MM.1S (cell line): ENCODE measurements at regions not wholly inside any gene's neighbourhood (a gene's known extent, or its start where the extent isn't known, plus 50 kb on each side); places are given as distances from the start of the nearest gene placed in this dataset.

Experiments
- CTCF ChIP-seq: fragments of 300-600 bp; sonication (generic); IDR thresholded peaks from 2 replicates; pipeline ENCODE4 v1.5.1; 2016; ENCODE audit warnings: antibody characterized with exemption, low read length, mixed read lengths
- EZH2 ChIP-seq: fragments of 300-600 bp; sonication (generic); optimal IDR thresholded peaks from 2 replicates; pipeline ENCODE3; 2017; ENCODE audit warnings: low read depth, mild to moderate bottlenecking, antibody characterized with exemption, low read length, mixed read lengths
- EZH2phosphoT487 ChIP-seq: fragments of 300-600 bp; sonication (generic); IDR thresholded peaks from 2 replicates; pipeline ENCODE4 v1.6.1; 2018; ENCODE audit warnings: antibody characterized with exemption, low read length

DNA sequence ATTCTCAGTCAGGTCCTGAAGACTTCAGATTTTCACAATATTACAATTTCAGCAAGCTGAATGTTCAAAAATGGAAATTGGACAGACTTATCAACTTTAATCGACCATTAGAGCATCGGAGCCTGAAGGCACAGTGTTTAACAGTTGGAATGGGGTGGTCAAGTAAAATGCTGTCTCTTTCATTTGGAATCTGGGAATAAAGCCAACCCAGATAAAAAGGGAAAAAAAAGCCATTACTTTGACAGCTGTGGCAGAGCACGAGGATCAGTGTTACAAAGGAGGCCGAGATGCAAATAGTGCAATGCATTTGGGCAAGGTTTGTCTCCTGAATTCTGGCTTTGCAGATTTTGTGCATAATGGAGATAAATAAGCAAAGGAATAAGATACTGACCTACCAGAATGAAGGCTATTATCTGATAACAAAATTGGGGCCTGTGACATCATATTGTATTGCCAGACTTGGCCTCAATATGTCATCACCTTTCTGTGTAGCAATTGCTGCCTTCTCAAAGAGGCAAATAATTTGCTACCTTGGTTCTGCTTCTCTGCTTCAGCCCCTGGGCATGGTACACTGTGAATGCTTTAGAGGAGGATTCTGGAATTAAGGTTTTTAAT lies 277.5 kb upstream of the KLHL29 start:
- TF ChIP-seq EZH2phosphoT487: no peak
- TF ChIP-seq CTCF: no peak
- TF ChIP-seq EZH2: no peak
